GM21528 (cell line): ENCODE measurements at regions not wholly inside any gene's neighbourhood (a gene's known extent, or its start where the extent isn't known, plus 50 kb on each side); places are given as distances from the start of the nearest gene placed in this dataset.

ENCODE experiments used
- ATAC-seq: cut with Tn5 transposase; IDR thresholded peaks from one replicate; pipeline ENCODE4 v1.9.1; 2021; ENCODE audit warnings: mild to moderate bottlenecking, moderate library complexity; ENCODE audit not compliant: unreplicated experiment, low FRiP score

- no peak for ATAC-seq
Observed at GRCh38 chr7:86914551-86914950, 144.9 kb downstream of the ELAPOR2 start.
